Skeletal muscle tissue (tissue), 3 donors: ENCODE measurements at regions not wholly inside any gene's neighbourhood (a gene's known extent, or its start where the extent isn't known, plus 50 kb on each side); places are given as distances from the start of the nearest gene placed in this dataset.

ENCODE experiments used
- H3K27ac ChIP-seq: one replicate; pipeline ENCODE4 v1.7.0; 2013; ENCODE audit warnings: mild to moderate bottlenecking, low read depth, low read length, inconsistent platforms
- H3K27me3 ChIP-seq, 3 donors: one replicate each; pipeline ENCODE4 v1.7.0; 2013; ENCODE audit warnings: low read length in 3 of 3; ENCODE audit not compliant: control insufficient read depth in 3 of 3, insufficient read depth in 3 of 3
- H3K36me3 ChIP-seq, 3 donors: one replicate each; pipeline ENCODE4 v1.7.0; 2013; ENCODE audit warnings: low read length in 3 of 3; ENCODE audit not compliant: control insufficient read depth in 3 of 3, insufficient read depth in 3 of 3
- H3K4me1 ChIP-seq, 3 donors: one replicate each; pipeline ENCODE4 v1.7.0; 2013; ENCODE audit warnings: low read length in 3 of 3, mild to moderate bottlenecking in 3 of 3; ENCODE audit not compliant: control insufficient read depth in 3 of 3, insufficient read depth in 3 of 3
- H3K4me3 ChIP-seq, 3 donors: one replicate each; pipeline ENCODE4 v1.7.0; 2013; ENCODE audit warnings: low read length in 3 of 3
- H3K9ac ChIP-seq, 3 donors: one replicate each; pipeline ENCODE4 v1.7.0; 2013; ENCODE audit warnings: low read length in 3 of 3, mild to moderate bottlenecking in 3 of 3, moderate library complexity in 2 of 3, low read depth in 1 of 3
- H3K9me3 ChIP-seq, 3 donors: one replicate each; pipeline ENCODE4 v1.7.0; 2013; ENCODE audit warnings: low read length in 3 of 3; ENCODE audit not compliant: control insufficient read depth in 3 of 3
- donor health status: Osteomylitis.

DNA sequence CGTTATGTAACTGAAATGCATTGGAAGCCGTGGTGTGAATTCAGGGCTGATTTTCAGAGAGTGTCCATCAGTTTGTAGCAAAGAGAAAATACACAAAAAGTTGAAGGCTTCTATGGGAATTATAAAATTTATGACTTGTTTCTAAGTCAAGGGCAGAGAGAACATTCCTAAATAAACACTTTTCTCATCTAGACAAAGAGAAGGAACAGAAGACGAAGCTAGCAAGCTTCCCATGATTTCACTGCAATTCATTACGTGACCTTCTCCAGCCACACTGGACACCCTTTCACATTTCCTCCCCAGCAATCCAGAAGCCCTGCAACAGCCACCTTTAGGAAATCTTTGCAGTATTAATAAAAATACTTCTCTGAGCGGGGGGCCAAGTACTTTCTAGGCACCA lies 67.8 kb downstream of the TMEM100 start:
- H3K9me3 ChIP-seq: no peaks in the 10 kb centered on the region
- no peak overlapping the region for H3K9ac ChIP-seq

DNA sequence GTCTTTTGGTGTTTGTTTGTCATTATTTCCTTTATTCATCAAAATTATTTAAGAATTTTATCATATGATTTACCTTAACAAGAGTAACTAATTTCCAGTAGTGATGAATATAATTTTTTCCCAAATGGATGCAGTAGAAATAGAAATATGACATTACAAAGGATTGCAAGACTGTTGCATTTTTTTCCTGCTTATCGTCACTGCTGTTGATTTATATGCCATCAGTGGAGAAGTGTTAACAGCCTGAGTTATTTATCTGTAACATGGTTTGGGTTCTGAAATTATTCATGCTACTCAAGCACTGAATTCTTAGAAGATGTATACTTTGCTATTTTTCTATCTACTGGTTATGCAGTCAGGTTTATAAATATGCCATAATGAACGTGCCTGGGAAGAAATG lies 68.6 kb downstream of the TMEM100 start:
- Histone ChIP-seq H3K27me3 (no peaks in the 10 kb centered on the region), H3K4me1 (no peaks in the 10 kb centered on the region), H3K4me3 (no peak overlapping the region), H3K9ac (no peak overlapping the region), H3K36me3 (no peaks in the 10 kb centered on the region), H3K9me3 (no peaks in the 10 kb centered on the region), H3K27ac (no peak overlapping the region)

More for the DNA sequence above, 67.8 kb downstream of the TMEM100 start:
- H3K4me3 ChIP-seq: peak overlapping the region in 1 of 3 donors; percentile 25
- H3K27me3 ChIP-seq: no peaks in the 10 kb centered on the region
- H3K4me1 ChIP-seq: no peaks in the 10 kb centered on the region
- no peaks in the 10 kb centered on the region for H3K36me3 ChIP-seq
- H3K27ac ChIP-seq: no peak overlapping the region

DNA sequence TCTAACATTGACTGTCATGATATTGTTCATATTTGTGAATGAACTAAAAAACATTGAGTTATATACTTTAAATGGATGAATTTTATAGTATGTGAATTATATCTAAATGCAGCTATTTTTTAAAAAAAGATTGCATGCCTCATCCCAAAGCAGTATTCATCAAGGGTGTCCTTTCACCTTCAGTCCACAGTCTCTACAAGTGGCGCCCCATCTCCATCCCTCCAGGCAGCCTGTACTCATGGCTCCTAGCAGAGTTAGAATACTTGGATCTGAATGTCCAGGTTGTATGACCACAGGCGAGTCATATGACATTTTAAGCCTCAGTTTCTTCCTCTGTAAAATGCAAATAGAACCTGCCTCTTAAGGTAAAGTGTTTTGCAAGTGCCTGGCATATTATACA lies 69.8 kb downstream of the TMEM100 start:
- H3K9me3 ChIP-seq: no peaks in the 10 kb centered on the region
- H3K36me3 ChIP-seq: no peaks in the 10 kb centered on the region
- no peak overlapping the region for H3K4me3 ChIP-seq
- no peaks in the 10 kb centered on the region for H3K4me1 ChIP-seq
- no peaks in the 10 kb centered on the region for H3K27me3 ChIP-seq
- H3K27ac ChIP-seq: no peak overlapping the region
- no peak overlapping the region for H3K9ac ChIP-seq

DNA sequence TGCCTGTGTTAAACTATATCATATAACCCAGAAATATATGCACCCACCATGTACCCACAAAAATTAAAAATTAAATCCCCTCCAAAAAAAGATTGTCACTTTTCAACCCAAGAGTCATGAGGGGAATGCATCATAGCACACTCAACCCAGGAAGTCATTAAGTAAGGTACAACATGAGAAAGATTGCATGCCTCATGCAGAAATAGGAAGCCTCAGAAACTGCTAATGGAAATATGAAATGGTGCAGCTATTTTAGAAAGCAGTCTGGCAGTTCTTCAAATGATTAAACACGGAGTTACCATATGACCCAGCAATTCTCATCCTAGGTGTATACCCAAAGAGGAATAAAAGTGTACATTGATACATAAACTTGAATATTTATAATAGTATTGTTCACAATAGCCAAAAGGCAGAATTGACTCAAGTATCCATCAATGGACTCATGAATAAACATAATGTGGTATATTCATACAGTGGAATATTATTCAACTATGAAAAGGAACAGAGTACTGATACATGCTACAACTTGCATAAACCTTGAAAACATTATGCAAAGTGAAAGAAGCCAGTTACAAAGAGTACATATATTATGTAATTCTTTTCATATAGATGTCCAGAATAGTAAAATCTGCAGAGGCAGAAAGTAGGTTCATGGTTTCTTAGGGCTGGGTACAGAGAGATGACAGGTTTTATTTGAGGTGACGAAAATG lies 70.4 kb downstream of the TMEM100 start:
- no peak overlapping the region for H3K4me3 ChIP-seq

DNA sequence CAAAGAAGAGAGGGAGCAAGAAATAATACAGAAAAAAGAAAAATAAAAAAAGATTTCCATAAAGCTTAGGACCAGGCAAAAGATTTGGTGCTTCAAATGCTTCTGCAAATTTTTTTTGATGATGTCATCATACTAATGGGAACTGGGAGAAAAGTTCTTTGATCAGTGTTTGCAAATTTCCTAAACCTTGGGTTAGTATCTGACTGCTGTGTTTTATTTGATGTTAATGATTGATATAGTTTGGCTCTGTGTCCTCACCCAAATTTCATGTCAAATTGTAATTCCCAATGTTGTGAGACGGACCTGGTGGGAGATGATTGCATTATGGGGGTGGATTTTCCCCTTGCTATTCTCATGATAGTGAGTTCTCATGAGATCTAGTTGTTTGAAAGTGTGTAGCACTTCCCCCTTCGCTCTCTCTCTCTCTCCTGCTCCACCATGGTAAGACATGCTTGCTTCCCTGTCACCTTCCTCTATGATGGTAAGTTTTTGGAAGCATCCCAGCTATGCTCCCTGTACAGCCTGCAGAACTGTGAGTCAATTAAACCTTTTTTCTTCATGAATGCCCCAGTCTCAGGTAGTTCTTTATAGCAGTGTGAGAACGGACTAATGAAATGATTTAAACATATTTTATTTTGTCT lies 72.6 kb downstream of the TMEM100 start:
- H3K27me3 ChIP-seq: no peaks in the 10 kb centered on the region
- H3K9ac ChIP-seq: no peak overlapping the region
- H3K27ac ChIP-seq: no peak overlapping the region
- H3K9me3 ChIP-seq: no peaks in the 10 kb centered on the region
- H3K4me3 ChIP-seq: no peak overlapping the region
- H3K4me1 ChIP-seq: no peaks in the 10 kb centered on the region
- no peaks in the 10 kb centered on the region for H3K36me3 ChIP-seq

More for the DNA sequence above, 70.4 kb downstream of the TMEM100 start:
- no peak overlapping the region for H3K9ac ChIP-seq
- H3K9me3 ChIP-seq: no peaks in the 10 kb centered on the region
- H3K36me3 ChIP-seq: no peaks in the 10 kb centered on the region
- no peak overlapping the region for H3K27ac ChIP-seq
- no peaks in the 10 kb centered on the region for H3K4me1 ChIP-seq
- no peaks in the 10 kb centered on the region for H3K27me3 ChIP-seq

DNA sequence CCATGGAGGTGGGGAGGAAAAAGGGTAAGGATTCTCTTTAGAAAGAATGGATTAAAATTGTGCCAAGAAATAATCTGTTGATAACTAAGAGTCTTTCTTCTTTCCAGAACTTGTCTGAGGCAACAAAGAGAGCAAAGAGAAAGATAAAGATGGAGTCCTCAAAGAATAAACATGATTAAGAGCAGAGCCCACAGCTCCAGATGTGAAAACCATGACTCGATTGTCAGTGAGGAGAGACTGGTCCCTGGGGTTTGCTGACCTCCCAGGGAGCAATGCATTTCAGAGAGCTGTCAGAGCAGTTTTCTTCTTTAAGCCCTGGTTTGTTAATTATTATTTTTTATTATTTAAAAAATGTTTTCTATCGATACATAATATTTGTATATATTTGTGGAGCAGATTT lies 74.6 kb downstream of the TMEM100 start:
- Histone ChIP-seq H3K9ac (no peak overlapping the region), H3K36me3 (no peaks in the 10 kb centered on the region), H3K4me3 (no peak overlapping the region), H3K27me3 (no peaks in the 10 kb centered on the region), H3K4me1 (no peaks in the 10 kb centered on the region), H3K27ac (no peak overlapping the region), H3K9me3 (no peaks in the 10 kb centered on the region)

DNA sequence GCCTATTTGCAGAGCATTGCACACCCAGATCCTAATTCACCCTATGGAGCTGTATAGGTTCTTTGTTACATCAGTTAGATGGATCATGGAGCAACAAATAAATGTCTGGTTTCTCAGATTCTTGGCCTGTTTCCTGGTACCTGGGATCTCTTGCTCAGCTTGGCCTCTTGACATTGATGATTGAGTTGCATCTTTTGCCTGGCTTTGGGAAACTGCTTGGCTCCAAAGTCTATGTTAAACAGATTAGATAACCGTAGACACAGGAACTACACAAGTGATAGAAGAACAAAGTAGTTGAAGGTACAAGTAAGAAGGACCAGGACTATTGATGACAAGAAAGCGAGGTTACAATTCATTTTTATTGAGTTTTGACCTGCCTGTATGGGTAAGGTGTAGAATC lies 77.3 kb downstream of the TMEM100 start:
- H3K27me3 ChIP-seq: no peaks in the 10 kb centered on the region
- no peak overlapping the region for H3K9ac ChIP-seq
- H3K4me1 ChIP-seq: no peaks in the 10 kb centered on the region
- H3K9me3 ChIP-seq: no peaks in the 10 kb centered on the region
- H3K4me3 ChIP-seq: no peak overlapping the region
- no peaks in the 10 kb centered on the region for H3K36me3 ChIP-seq
- no peak overlapping the region for H3K27ac ChIP-seq

DNA sequence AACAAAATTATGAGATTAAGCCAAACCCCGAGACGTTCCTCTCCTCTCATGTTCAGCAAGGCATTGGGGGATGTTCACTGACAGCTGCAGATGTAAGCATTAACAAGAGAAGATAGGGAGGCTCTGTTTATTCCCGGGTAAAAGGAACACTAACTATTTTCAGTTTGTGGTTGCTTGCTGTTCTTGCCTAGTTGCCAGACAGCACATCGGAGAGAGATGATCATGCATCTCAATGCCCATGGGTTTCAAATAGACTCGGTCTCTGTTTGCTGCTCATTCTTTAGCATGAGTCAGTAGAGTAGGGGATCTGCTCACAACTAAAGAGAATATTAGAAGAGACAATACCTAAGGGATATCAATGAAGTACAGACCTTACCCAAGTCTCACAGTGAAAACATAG lies 78.3 kb downstream of the TMEM100 start:
- no peak overlapping the region for H3K9ac ChIP-seq
- no peaks in the 10 kb centered on the region for H3K36me3 ChIP-seq

DNA sequence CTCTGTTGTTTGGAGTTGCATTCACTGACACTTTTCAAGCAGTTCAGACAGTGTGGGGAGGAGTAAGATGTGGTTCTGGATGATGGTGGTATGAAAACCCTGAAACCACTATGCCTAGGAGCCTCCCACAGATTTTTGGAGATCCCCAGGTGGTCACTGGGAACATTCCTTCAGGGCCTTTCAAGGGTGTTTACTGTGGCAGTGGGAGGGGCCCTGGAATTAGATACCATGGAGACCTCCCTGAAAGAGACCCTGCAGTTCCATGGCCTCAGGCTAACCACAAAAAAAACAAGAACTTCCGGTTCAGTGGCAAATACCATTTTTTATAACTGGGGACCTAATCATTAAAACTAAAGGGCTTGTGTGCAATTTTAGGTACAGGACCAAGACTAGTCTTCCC lies 79.9 kb downstream of the TMEM100 start:
- H3K4me1 ChIP-seq: no peaks in the 10 kb centered on the region
- no peak overlapping the region for H3K4me3 ChIP-seq
- no peak overlapping the region for H3K27ac ChIP-seq
- no peaks in the 10 kb centered on the region for H3K9me3 ChIP-seq
- no peaks in the 10 kb centered on the region for H3K36me3 ChIP-seq
- no peaks in the 10 kb centered on the region for H3K27me3 ChIP-seq
- no peak overlapping the region for H3K9ac ChIP-seq

More for the DNA sequence above, 78.3 kb downstream of the TMEM100 start:
- no peak overlapping the region for H3K4me3 ChIP-seq
- H3K27me3 ChIP-seq: no peaks in the 10 kb centered on the region
- no peak overlapping the region for H3K27ac ChIP-seq
- no peaks in the 10 kb centered on the region for H3K4me1 ChIP-seq
- H3K9me3 ChIP-seq: no peaks in the 10 kb centered on the region

DNA sequence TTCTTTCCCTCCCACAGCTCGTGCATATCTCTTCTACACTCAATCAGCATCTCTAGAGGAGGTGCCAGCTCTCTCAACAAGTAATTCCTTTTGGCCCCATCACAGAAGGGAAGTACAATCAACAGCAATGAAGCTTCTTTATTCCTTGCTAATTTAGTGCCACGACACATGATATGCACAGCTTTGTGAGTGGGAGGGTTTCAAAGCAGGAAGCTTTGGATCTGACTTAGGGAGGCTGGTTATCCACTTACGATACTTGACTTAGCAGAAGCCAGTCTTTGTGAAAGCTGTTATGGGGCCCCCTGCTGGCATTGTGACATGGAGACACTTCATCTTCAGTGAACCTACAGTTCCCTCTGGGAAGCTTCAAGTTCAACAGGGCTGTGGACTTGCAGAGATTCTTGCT lies 81.0 kb downstream of the TMEM100 start:
- Histone ChIP-seq H3K27me3 (no peaks in the 10 kb centered on the region), H3K36me3 (no peaks in the 10 kb centered on the region), H3K4me1 (no peaks in the 10 kb centered on the region), H3K27ac (no peak overlapping the region), H3K9me3 (no peaks in the 10 kb centered on the region), H3K9ac (no peak overlapping the region), H3K4me3 (no peak overlapping the region)
